HCT116 (cell line): ENCODE measurements at regions not wholly inside any gene's neighbourhood (a gene's known extent, or its start where the extent isn't known, plus 50 kb on each side); places are given as distances from the start of the nearest gene placed in this dataset.

Experiments
- EZH2 ChIP-seq: fragments of 200-600 bp; sonication (generic); IDR thresholded peaks from 2 replicates; pipeline ENCODE4 v1.6.1; 2017; ENCODE audit warnings: antibody characterized with exemption, mixed run types
- JUND ChIP-seq: IDR thresholded peaks from 2 replicates; pipeline ENCODE4 v1.6.1; 2012
- POLR2A ChIP-seq: IDR thresholded peaks from 2 replicates; pipeline ENCODE4 v1.7.0; 2011; ENCODE audit warnings: borderline replicate concordance; ENCODE audit not compliant: insufficient read depth, insufficient read length; ENCODE audit errors: extremely low read depth
- RAD21 ChIP-seq: IDR thresholded peaks from 2 replicates; pipeline ENCODE4 v1.6.1; 2012; ENCODE audit warnings: low read depth, mild to moderate bottlenecking
- SIN3A ChIP-seq: IDR thresholded peaks from 2 replicates; pipeline ENCODE4 v1.6.1; 2012; ENCODE audit warnings: low read depth
- YY1 ChIP-seq: IDR thresholded peaks from 2 replicates; pipeline ENCODE4 v1.6.1; 2011; ENCODE audit warnings: low read length, low read depth, moderate library complexity, mild to moderate bottlenecking; ENCODE audit not compliant: insufficient replicate concordance; ENCODE audit errors: extremely low read depth
- TF ChIP-seq, protein P1 (sequence below): IDR thresholded peaks from 2 replicates; pipeline ENCODE4 v1.6.1; 2012
- TF ChIP-seq, protein P2 (sequence below): IDR thresholded peaks from 2 replicates; pipeline ENCODE4 v1.6.1; 2012; ENCODE audit warnings: low read depth
- TF ChIP-seq, protein P3 (sequence below), 3 experiments: fragments of 200-600 bp in 1 of 3; sonication (generic) in 1 of 3; IDR thresholded peaks in 2 of 3; conservative IDR thresholded peaks in 1 of 3; 2 replicates each; pipeline ENCODE4 v1.5.1; 2012 to 2017; ENCODE audit warnings: low read depth in 2 of 3, low read length in 2 of 3, antibody characterized with exemption in 1 of 3, borderline replicate concordance in 1 of 3, control low read depth in 1 of 3, mild to moderate bottlenecking in 1 of 3, mixed read lengths in 1 of 3, mixed run types in 1 of 3, moderate library complexity in 1 of 3; ENCODE audit not compliant: insufficient read depth in 1 of 3

DNA sequence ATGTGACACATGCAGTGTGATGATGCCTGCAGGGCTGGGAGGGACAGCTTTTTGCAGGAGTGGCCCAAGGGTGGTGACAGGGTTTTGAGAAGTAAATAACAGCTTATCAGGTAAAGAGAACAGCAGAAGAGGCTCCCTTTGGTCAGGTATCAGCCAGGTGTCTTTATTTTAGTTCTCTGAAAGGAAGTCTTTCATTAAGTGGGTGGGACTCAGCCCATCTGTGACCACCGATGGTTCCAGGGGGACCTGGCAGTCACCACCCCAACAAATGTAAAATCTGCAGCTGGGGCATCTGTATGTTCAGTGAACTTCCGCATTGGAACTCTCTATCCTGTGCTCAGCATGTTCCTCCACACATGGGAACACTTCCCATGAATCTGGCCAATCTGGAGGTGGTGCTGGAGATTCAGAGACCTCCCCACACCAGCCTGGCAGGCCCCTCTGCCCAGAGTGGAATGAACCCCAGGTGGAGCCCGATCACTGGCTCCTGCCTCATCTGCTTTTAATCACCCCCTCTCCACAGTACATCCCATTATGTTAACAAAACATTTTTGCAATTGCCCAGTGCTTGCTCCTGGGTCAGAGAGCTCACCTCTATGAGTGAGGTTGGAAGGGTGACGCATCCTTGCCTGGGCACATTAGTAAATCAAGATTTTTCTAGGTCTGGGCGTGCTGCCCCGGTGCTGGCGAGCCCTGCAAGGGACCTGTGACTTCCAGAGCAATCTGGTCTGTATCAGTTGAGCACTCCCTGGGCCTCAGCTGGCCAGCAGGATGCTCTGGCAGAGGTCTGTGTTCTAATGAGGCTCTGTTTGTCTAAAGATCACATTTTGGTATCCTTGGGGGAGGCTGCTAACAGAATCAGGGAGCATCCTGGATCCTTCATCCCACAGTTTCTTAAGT is 140.4 kb upstream of the GDF10 start:
- no peak for TF ChIP-seq SIN3A
- TF ChIP-seq POLR2A = no peak
- TF ChIP-seq, protein P1, sequence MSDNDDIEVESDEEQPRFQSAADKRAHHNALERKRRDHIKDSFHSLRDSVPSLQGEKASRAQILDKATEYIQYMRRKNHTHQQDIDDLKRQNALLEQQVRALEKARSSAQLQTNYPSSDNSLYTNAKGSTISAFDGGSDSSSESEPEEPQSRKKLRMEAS = no peak
- TF ChIP-seq, protein P2, sequence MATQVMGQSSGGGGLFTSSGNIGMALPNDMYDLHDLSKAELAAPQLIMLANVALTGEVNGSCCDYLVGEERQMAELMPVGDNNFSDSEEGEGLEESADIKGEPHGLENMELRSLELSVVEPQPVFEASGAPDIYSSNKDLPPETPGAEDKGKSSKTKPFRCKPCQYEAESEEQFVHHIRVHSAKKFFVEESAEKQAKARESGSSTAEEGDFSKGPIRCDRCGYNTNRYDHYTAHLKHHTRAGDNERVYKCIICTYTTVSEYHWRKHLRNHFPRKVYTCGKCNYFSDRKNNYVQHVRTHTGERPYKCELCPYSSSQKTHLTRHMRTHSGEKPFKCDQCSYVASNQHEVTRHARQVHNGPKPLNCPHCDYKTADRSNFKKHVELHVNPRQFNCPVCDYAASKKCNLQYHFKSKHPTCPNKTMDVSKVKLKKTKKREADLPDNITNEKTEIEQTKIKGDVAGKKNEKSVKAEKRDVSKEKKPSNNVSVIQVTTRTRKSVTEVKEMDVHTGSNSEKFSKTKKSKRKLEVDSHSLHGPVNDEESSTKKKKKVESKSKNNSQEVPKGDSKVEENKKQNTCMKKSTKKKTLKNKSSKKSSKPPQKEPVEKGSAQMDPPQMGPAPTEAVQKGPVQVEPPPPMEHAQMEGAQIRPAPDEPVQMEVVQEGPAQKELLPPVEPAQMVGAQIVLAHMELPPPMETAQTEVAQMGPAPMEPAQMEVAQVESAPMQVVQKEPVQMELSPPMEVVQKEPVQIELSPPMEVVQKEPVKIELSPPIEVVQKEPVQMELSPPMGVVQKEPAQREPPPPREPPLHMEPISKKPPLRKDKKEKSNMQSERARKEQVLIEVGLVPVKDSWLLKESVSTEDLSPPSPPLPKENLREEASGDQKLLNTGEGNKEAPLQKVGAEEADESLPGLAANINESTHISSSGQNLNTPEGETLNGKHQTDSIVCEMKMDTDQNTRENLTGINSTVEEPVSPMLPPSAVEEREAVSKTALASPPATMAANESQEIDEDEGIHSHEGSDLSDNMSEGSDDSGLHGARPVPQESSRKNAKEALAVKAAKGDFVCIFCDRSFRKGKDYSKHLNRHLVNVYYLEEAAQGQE = no peak
- TF ChIP-seq YY1 = no peak
- TF ChIP-seq, protein P3, sequence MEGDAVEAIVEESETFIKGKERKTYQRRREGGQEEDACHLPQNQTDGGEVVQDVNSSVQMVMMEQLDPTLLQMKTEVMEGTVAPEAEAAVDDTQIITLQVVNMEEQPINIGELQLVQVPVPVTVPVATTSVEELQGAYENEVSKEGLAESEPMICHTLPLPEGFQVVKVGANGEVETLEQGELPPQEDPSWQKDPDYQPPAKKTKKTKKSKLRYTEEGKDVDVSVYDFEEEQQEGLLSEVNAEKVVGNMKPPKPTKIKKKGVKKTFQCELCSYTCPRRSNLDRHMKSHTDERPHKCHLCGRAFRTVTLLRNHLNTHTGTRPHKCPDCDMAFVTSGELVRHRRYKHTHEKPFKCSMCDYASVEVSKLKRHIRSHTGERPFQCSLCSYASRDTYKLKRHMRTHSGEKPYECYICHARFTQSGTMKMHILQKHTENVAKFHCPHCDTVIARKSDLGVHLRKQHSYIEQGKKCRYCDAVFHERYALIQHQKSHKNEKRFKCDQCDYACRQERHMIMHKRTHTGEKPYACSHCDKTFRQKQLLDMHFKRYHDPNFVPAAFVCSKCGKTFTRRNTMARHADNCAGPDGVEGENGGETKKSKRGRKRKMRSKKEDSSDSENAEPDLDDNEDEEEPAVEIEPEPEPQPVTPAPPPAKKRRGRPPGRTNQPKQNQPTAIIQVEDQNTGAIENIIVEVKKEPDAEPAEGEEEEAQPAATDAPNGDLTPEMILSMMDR (IDR thresholded peaks at IDR 0.05 in 2 of 3, conservative IDR thresholded peaks at IDR 0.05 in 1 of 3; ENCODE audit: borderline replicate concordance in 1 of 3, insufficient read depth in 1 of 3, low read depth in 2 of 3, low read length in 2 of 3) = no peak
- TF ChIP-seq EZH2 = no peak
- TF ChIP-seq JUND = no peak
- no peak for TF ChIP-seq RAD21
